Retina (tissue), 1 donor: ENCODE measurements at regions not wholly inside any gene's neighbourhood (a gene's known extent, or its start where the extent isn't known, plus 50 kb on each side); places are given as distances from the start of the nearest gene placed in this dataset.
"Not testable (repeated sequence)": the region's sequence is repeated elsewhere in the genome, so short reads cannot be mapped to it uniquely, and the experiment has no call there.

Source experiments
- DNase-seq: peaks from one replicate; pipeline ENCODE4 v3.0.0-alpha.2; 2016

- DNase-seq: no peak
Observed at GRCh38 chr9:86997156-86997555, 49.9 kb upstream of the GAS1 start.

GRCh38 chr9:86997951-86998350 is 50.6 kb upstream of the GAS1 start:
- DNase-seq: no peak

- DNase-seq: no peak
Observed at GRCh38 chr9:87002517-87002916, 55.2 kb upstream of the GAS1 start.

GRCh38 chr9:87004016-87004415 is 56.7 kb upstream of the GAS1 start:
- no peak for DNase-seq

- DNase-seq: no peak
Observed at GRCh38 chr9:87006956-87007355, 59.6 kb upstream of the GAS1 start.

- DNase-seq: no peak
Observed at GRCh38 chr9:87007711-87008366, 60.5 kb upstream of the GAS1 start.

- no peak for DNase-seq
Observed at GRCh38 chr9:87008667-87009066, 61.4 kb upstream of the GAS1 start.

GRCh38 chr9:87010626-87011025 is 63.3 kb upstream of the GAS1 start:
- DNase-seq: no peak

GRCh38 chr9:87011551-87011950 is 64.2 kb upstream of the GAS1 start:
- DNase-seq: no peak

GRCh38 chr9:87013490-87013889 is 66.2 kb upstream of the GAS1 start:
- no peak for DNase-seq

GRCh38 chr9:87014436-87014835 is 67.1 kb upstream of the GAS1 start:
- no peak for DNase-seq

GRCh38 chr9:87016681-87017080 is 69.4 kb upstream of the GAS1 start:
- DNase-seq: no peak

- DNase-seq: no peak
Observed at GRCh38 chr9:87020169-87020950, 73.1 kb upstream of the GAS1 start.

GRCh38 chr9:87022178-87022577 is 74.9 kb upstream of the GAS1 start:
- no peak for DNase-seq

- DNase-seq: no peak
Observed at GRCh38 chr9:87026204-87026603, 78.9 kb upstream of the GAS1 start.

- not testable (repeated sequence) for DNase-seq
Observed at GRCh38 chr9:87028836-87029235, 81.5 kb upstream of the GAS1 start.

- no peak for DNase-seq
Observed at GRCh38 chr9:87029905-87030304, 82.6 kb upstream of the GAS1 start.

- no peak for DNase-seq
Observed at GRCh38 chr9:87034841-87035240, 87.5 kb upstream of the GAS1 start.

- DNase-seq: no peak
Observed at GRCh38 chr9:87035879-87036278, 88.6 kb upstream of the GAS1 start.

- DNase-seq: no peak
Observed at GRCh38 chr9:87036506-87036905, 89.2 kb upstream of the GAS1 start.

- no peak for DNase-seq
Observed at GRCh38 chr9:87039809-87040392, 92.6 kb upstream of the GAS1 start.

GRCh38 chr9:87040410-87041009 is 93.2 kb upstream of the GAS1 start:
- no peak for DNase-seq

GRCh38 chr9:87041553-87042235 is 94.4 kb upstream of the GAS1 start:
- not testable (repeated sequence) for DNase-seq
